ENCODE measurements at regions not wholly inside any gene's neighbourhood (a gene's known extent, or its start where the extent isn't known, plus 50 kb on each side); places are given as distances from the start of the nearest gene placed in this dataset.

GRCh38 chr1:57719274-57719673, 295.4 kb upstream of the DAB1 start:
- no peak for DNase-seq
- no peaks in the 10 kb centered on the region for H3K27me3 ChIP-seq
- 39 to 43% methylated on average over 5 of the region's 5 CpGs for WGBS, 2 donors
- TF ChIP-seq POLR2A (IDR thresholded peaks at IDR 0.05), result no peak
- TF ChIP-seq, protein P1, sequence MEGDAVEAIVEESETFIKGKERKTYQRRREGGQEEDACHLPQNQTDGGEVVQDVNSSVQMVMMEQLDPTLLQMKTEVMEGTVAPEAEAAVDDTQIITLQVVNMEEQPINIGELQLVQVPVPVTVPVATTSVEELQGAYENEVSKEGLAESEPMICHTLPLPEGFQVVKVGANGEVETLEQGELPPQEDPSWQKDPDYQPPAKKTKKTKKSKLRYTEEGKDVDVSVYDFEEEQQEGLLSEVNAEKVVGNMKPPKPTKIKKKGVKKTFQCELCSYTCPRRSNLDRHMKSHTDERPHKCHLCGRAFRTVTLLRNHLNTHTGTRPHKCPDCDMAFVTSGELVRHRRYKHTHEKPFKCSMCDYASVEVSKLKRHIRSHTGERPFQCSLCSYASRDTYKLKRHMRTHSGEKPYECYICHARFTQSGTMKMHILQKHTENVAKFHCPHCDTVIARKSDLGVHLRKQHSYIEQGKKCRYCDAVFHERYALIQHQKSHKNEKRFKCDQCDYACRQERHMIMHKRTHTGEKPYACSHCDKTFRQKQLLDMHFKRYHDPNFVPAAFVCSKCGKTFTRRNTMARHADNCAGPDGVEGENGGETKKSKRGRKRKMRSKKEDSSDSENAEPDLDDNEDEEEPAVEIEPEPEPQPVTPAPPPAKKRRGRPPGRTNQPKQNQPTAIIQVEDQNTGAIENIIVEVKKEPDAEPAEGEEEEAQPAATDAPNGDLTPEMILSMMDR (IDR thresholded peaks at IDR 0.05), result no peak
- no peak overlapping the region for H3K4me3 ChIP-seq
- intact Hi-C loops (cut with DNase I), result no loop called here
- no peak overlapping the region for H3K27ac ChIP-seq
- H3K36me3 ChIP-seq, result no peaks in the 10 kb centered on the region
- H3K4me1 ChIP-seq, result no peaks in the 10 kb centered on the region
- H3K9me3 ChIP-seq, result no peaks in the 10 kb centered on the region

DNA sequence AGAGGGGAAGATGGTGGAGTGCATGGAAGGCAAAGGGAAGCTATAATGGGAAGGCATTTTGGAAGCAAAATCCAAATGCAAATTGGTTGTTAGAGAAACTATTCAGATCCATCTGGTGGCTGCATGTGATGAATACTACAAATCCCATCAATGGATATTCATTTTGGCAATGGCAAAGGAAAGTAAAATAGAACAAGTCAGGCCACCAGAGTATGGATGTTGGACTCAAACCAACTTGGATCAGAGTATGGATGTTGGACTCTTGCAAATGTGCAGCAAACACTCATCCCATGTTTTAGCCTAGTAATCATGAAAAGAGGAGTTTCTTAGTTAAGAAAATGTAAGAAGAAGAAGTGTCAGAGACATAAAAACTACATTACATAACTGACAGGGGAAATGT, 289.6 kb upstream of the DAB1 start:
- Histone ChIP-seq H3K27me3 (no peaks in the 10 kb centered on the region), H3K36me3 (no peaks in the 10 kb centered on the region), H3K27ac (no peak overlapping the region), H3K4me3 (no peak overlapping the region), H3K9me3 (no peaks in the 10 kb centered on the region), H3K4me1 (no peaks in the 10 kb centered on the region)
- intact Hi-C loops (cut with DNase I), result no loop called here
- no peak for DNase-seq
- TF ChIP-seq, protein P1 (IDR thresholded peaks at IDR 0.05), result no peak
- TF ChIP-seq POLR2A (IDR thresholded peaks at IDR 0.05), result no peak

- 79 to 80% methylated on average over 2 of the region's 2 CpGs for WGBS, 2 donors
- Histone ChIP-seq H3K4me1 (no peaks in the 10 kb centered on the region), H3K27me3 (no peaks in the 10 kb centered on the region), H3K9me3 (no peaks in the 10 kb centered on the region), H3K27ac (no peak overlapping the region), H3K36me3 (no peaks in the 10 kb centered on the region), H3K4me3 (no peak overlapping the region)
- TF ChIP-seq, protein P1 (IDR thresholded peaks at IDR 0.05), result no peak
- no peak for TF ChIP-seq POLR2A (IDR thresholded peaks at IDR 0.05)
- DNase-seq, result no peak
- intact Hi-C loops (cut with DNase I), result no loop called here
These were observed 289.0 kb upstream of the DAB1 start for GRCh38 chr1:57712846-57713245.

GRCh38 chr1:57711326-57711725, 287.5 kb upstream of the DAB1 start:
- no peaks in the 10 kb centered on the region for H3K4me1 ChIP-seq
- no peak for DNase-seq
- no peaks in the 10 kb centered on the region for H3K27me3 ChIP-seq
- WGBS, 2 donors, result 28 to 47% methylated on average over 2 of the region's 2 CpGs
- no peaks in the 10 kb centered on the region for H3K36me3 ChIP-seq
- H3K27ac ChIP-seq, result no peak overlapping the region
- TF ChIP-seq, protein P1 (IDR thresholded peaks at IDR 0.05), result no peak
- TF ChIP-seq POLR2A (IDR thresholded peaks at IDR 0.05), result no peak
- intact Hi-C loops (cut with DNase I), result no loop called here
- H3K4me3 ChIP-seq, result no peak overlapping the region
- H3K9me3 ChIP-seq, result no peaks in the 10 kb centered on the region

- H3K9me3 ChIP-seq, result no peaks in the 10 kb centered on the region
- WGBS, 2 donors, result 43 to 84% methylated on average over 1 of the region's 1 CpG
- H3K27me3 ChIP-seq, result no peaks in the 10 kb centered on the region
- no peak for DNase-seq
- intact Hi-C loops (cut with DNase I), result no loop called here
- H3K27ac ChIP-seq, result no peak overlapping the region
- no peaks in the 10 kb centered on the region for H3K36me3 ChIP-seq
- TF ChIP-seq, protein P1 (IDR thresholded peaks at IDR 0.05), result no peak
- no peak for TF ChIP-seq POLR2A (IDR thresholded peaks at IDR 0.05)
- no peak overlapping the region for H3K4me3 ChIP-seq
- no peaks in the 10 kb centered on the region for H3K4me1 ChIP-seq
These were observed 283.8 kb upstream of the DAB1 start for GRCh38 chr1:57707631-57708030.
